K562 (cell line): ENCODE measurements at regions not wholly inside any gene's neighbourhood (a gene's known extent, or its start where the extent isn't known, plus 50 kb on each side); places are given as distances from the start of the nearest gene placed in this dataset.

Source experiments
- ATAC-seq: fragments of 200-7000 bp; cut with Tn5 transposase; 3 replicates; pipeline ENCODE4 v1.9.1; 2020; ENCODE audit warnings: moderate library complexity
- BruUV-seq: library from RNA; stranded (reverse); fragments of 400-500 nt; replicated peaks from 2 replicates; lab custom pipeline; 2021; lab: Mats Ljungman, UMichigan
- CTCF ChIA-PET: fragments of 300-600 bp; formaldehyde crosslinking; extraction: SDS; loops from one replicate; lab custom pipeline; 2021; ENCODE audit warnings: low intra/inter-chr PET ratio; lab: Yijun Ruan, JAX
- POLR2A ChIA-PET: fragments of 300-600, 350-650 bp; sonication (Branson Sonifier 250); formaldehyde crosslinking; extraction: SDS; loops from one replicate; lab custom pipeline; 2021; ENCODE audit warnings: antibody characterized with exemption, inconsistent platforms; lab: Yijun Ruan, JAX
- DNase-seq, 4 experiments: peaks; one replicate each; pipeline versions ENCODE4 v3.0.0 to v3.0.0-alpha.2; 2011 to 2018; ENCODE audit warnings: low spot score in 3 of 4, mixed read lengths in 3 of 4; ENCODE audit errors: extremely low read depth in 1 of 4
- FAIRE-seq: peaks from 2 replicates; lab custom pipeline; 2011; peaks lifted over from hg19 to GRCh38; lab: Jason Lieb, UNC
- H2AFZ ChIP-seq: 2 replicates; pipeline ENCODE4 v1.6.0; 2011; ENCODE audit warnings: low read depth, low read length, control low read depth, inconsistent platforms
- H3K27ac ChIP-seq: fragments of 200-600 bp; 3 replicates; pipeline ENCODE4 v1.8.0; 2011; ENCODE audit warnings: low read depth, mild to moderate bottlenecking, control low read depth, inconsistent platforms, low read length, moderate library complexity, mixed read lengths; ENCODE audit errors: extremely low read depth
- H3K27me3 ChIP-seq, 2 experiments: fragments of 300-600 bp in 1 of 2; 2 replicates in 1 of 2; 3 replicates in 1 of 2; pipeline versions ENCODE4 v1.6.0 to v1.8.0; 2011; ENCODE audit warnings: inconsistent platforms in 2 of 2, low read length in 2 of 2, mild to moderate bottlenecking in 1 of 2, mixed read lengths in 1 of 2, moderate library complexity in 1 of 2; ENCODE audit not compliant: control insufficient read depth in 2 of 2, insufficient read depth in 2 of 2
- H3K36me3 ChIP-seq: fragments of 300-600 bp; 3 replicates; pipeline ENCODE4 v1.8.0; 2011; ENCODE audit warnings: mild to moderate bottlenecking, low read length, inconsistent platforms; ENCODE audit not compliant: control insufficient read depth, insufficient read depth
- H3K4me1 ChIP-seq, 2 experiments: fragments of 200-600 bp in 1 of 2; replicated peaks in 1 of 2; 2 replicates in 1 of 2; 3 replicates in 1 of 2; pipeline versions ENCODE4 v1.5.1 to v1.8.0; 2011; ENCODE audit warnings: inconsistent platforms in 2 of 2, low read length in 2 of 2, mild to moderate bottlenecking in 1 of 2, mixed read lengths in 1 of 2, moderate library complexity in 1 of 2; ENCODE audit not compliant: control insufficient read depth in 2 of 2, insufficient read depth in 2 of 2
- H3K4me2 ChIP-seq: 2 replicates; pipeline ENCODE4 v1.6.1; 2011; ENCODE audit warnings: low read length, control low read depth, inconsistent platforms, mixed read lengths; ENCODE audit not compliant: insufficient read depth
- H3K4me3 ChIP-seq: fragments of 200-600 bp; sonication (generic), shearing (Covaris generic); 2 replicates; pipeline ENCODE4 v1.5.1; 2016; ENCODE audit warnings: control low read depth, inconsistent platforms
- H3K79me2 ChIP-seq: fragments of 200-600 bp; 3 replicates; pipeline ENCODE4 v1.8.0; 2011; ENCODE audit warnings: low read length, inconsistent platforms; ENCODE audit not compliant: control insufficient read depth, insufficient read depth
- H3K9ac ChIP-seq, 2 experiments: 2 replicates each; pipeline versions ENCODE4 v1.6.0 to v1.6.1; 2011; ENCODE audit warnings: low read depth in 2 of 2, low read length in 2 of 2, control low read depth in 1 of 2, inconsistent platforms in 1 of 2, mild to moderate bottlenecking in 1 of 2, mixed read lengths in 1 of 2; ENCODE audit not compliant: insufficient read depth in 1 of 2
- H3K9me1 ChIP-seq: one replicate; pipeline ENCODE4 v1.6.0; 2011; ENCODE audit warnings: inconsistent platforms, mild to moderate bottlenecking, low read length, moderate library complexity; ENCODE audit not compliant: control insufficient read depth, insufficient read depth
- H3K9me3 ChIP-seq: replicated peaks from 2 replicates; pipeline ENCODE4 v1.5.1; 2011; ENCODE audit warnings: low read depth, low read length, inconsistent platforms; ENCODE audit not compliant: control insufficient read depth, insufficient read depth
- H4K20me1 ChIP-seq: replicated peaks from 2 replicates; pipeline ENCODE4 v1.6.1; 2011; ENCODE audit warnings: low read length, inconsistent platforms, mixed read lengths; ENCODE audit not compliant: control insufficient read depth, insufficient read depth
- ATF1 ChIP-seq, 2 experiments: fragments of 450-650 bp in 1 of 2; IDR thresholded peaks; 2 replicates each; pipeline ENCODE4 v1.6.1; 2016; ENCODE audit warnings: missing compliant biosample characterization in 1 of 2, missing genetic modification characterization in 1 of 2
- ELF1 ChIP-seq: fragments of 200-800 bp; sonication (Bioruptor generic); IDR thresholded peaks from 2 replicates; pipeline ENCODE4 v1.6.1; 2016; ENCODE audit warnings: missing genetic modification characterization, missing compliant biosample characterization
- FOXA3 ChIP-seq, 2 experiments: fragments of 450-650 bp in 1 of 2; sonication (generic) in 1 of 2; formaldehyde crosslinking; IDR thresholded peaks in 1 of 2; conservative IDR thresholded peaks in 1 of 2; 2 replicates each; pipeline versions ENCODE4 v1.4.0 to v1.8.0; 2020 to 2022; ENCODE audit warnings: mild to moderate bottlenecking in 2 of 2, missing genetic modification reagents in 1 of 2
- GATAD2A ChIP-seq: fragments of 450-650 bp; IDR thresholded peaks from 2 replicates; pipeline ENCODE4 v1.6.1; 2017
- KDM2B ChIP-seq: fragments of 250-450 bp; sonication (Bioruptor Pico); IDR thresholded peaks from 2 replicates; pipeline ENCODE4 v1.8.0; 2021; ENCODE audit warnings: mild to moderate bottlenecking, moderate library complexity
- MECOM ChIP-seq: fragments of 250-450 bp; sonication (Bioruptor Pico); IDR thresholded peaks from 2 replicates; pipeline ENCODE4 v1.8.0; 2022; ENCODE audit warnings: inconsistent platforms
- NFYB ChIP-seq: IDR thresholded peaks from 2 replicates; pipeline ENCODE4 v1.6.1; 2011; ENCODE audit warnings: mild to moderate bottlenecking, moderate library complexity; ENCODE audit not compliant: insufficient read length; ENCODE audit errors: extremely low read depth
- NR2F6 ChIP-seq: fragments of 450-650 bp; formaldehyde crosslinking; IDR thresholded peaks from 2 replicates; pipeline ENCODE4 v1.4.0; 2020; ENCODE audit warnings: mild to moderate bottlenecking
- NR3C1 ChIP-seq: sonication (generic); formaldehyde crosslinking; IDR thresholded peaks from 2 replicates; pipeline ENCODE4 v1.8.1; 2022; ENCODE audit warnings: missing genetic modification reagents
- PYGO2 ChIP-seq: fragments of 450-650 bp; IDR thresholded peaks from 2 replicates; pipeline ENCODE4 v1.6.1; 2016; ENCODE audit warnings: mild to moderate bottlenecking, missing genetic modification characterization, moderate library complexity, missing compliant biosample characterization
- RAD51 ChIP-seq: fragments of 450-650 bp; IDR thresholded peaks from 2 replicates; pipeline ENCODE4 v1.7.1; 2016; ENCODE audit warnings: low read depth, mild to moderate bottlenecking, borderline replicate concordance
- RFX5 ChIP-seq: IDR thresholded peaks from 2 replicates; pipeline ENCODE4 v1.6.1; 2011; ENCODE audit warnings: low read depth, mild to moderate bottlenecking, improper control_type of control experiment, low read length
- ZBTB8A ChIP-seq: fragments of 450-650 bp; IDR thresholded peaks from 2 replicates; pipeline ENCODE4 v1.6.1; 2018; ENCODE audit warnings: mild to moderate bottlenecking, moderate library complexity; ENCODE audit not compliant: partially characterized antibody
- ZNF324 ChIP-seq: fragments of 250-450 bp; sonication (Bioruptor Pico); IDR thresholded peaks from 2 replicates; pipeline ENCODE4 v1.4.0; 2020; ENCODE audit warnings: mild to moderate bottlenecking
- ZNF561 ChIP-seq: fragments of 450-650 bp; formaldehyde crosslinking; conservative IDR thresholded peaks from 2 replicates; pipeline ENCODE4 v1.4.0; 2020; ENCODE audit warnings: mild to moderate bottlenecking, moderate library complexity
- ZSCAN29 ChIP-seq: fragments of 450-650 bp; IDR thresholded peaks from 2 replicates; pipeline ENCODE4 v1.6.1; 2017
- WGBS: fragments of 100-300 bp; shearing (Covaris generic); methylation state at CpG from one replicate; pipeline ENCODE4 v1.1.6; 2016; ENCODE audit warnings: low coverage, mixed read lengths; ENCODE audit not compliant: insufficient coverage; ENCODE audit errors: missing lambda C conversion rate; 5-methylcytosine and 5-hydroxymethylcytosine counted together
- in situ Hi-C: fragments of 300-500 bp; cut with MboI; formaldehyde crosslinking; loops from 4 replicates; pipeline ENCODE4 v1.15.0; 2018; ENCODE audit warnings: inconsistent platforms, mixed read lengths
- intact Hi-C: fragments of 100-400 bp; cut with micrococcal nuclease; formaldehyde crosslinking; loops from 2 replicates; pipeline ENCODE4 v1.14.2; 2022
- TF ChIP-seq, protein P1 (sequence below): IDR thresholded peaks from 3 replicates; pipeline ENCODE4 v1.6.1; 2011; ENCODE audit warnings: borderline replicate concordance, mild to moderate bottlenecking; ENCODE audit not compliant: insufficient read length, insufficient read depth
- TF ChIP-seq, protein P2 (sequence below): sonication (generic); formaldehyde crosslinking; IDR thresholded peaks from 2 replicates; pipeline ENCODE4 v1.8.1; 2022; ENCODE audit warnings: missing genetic modification reagents

DNA sequence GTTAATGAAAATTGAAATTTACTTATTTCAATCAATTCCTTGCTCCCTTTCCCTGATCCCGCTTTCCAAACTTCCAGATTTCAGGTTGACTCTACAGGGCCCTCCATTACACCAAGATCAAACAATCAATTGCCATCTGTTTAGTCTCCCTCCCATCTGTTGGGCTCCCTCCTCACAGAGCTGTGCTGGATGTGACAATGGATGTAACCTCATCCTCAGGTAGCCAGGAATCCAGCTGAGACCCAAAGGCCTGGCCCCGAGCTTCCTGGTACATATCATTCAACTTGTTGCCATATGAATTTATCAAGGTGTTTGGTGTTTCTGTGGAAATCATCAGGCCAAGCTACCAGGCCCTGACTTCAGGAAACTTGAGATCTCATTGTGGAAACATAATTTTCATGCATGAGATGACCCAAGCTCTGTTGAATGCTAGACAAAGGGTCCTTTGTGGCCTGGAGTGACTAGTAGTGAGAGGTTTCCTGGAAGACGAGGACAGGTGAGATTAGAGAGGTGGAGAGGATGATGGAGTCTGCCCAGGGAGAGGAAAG lies 148.6 kb upstream of the PDE1C start (continued):
- TF ChIP-seq NR2F6 (CRISPR knock-in tag) = no peak
- TF ChIP-seq NR3C1 (CRISPR knock-in tag) = no peak

DNA sequence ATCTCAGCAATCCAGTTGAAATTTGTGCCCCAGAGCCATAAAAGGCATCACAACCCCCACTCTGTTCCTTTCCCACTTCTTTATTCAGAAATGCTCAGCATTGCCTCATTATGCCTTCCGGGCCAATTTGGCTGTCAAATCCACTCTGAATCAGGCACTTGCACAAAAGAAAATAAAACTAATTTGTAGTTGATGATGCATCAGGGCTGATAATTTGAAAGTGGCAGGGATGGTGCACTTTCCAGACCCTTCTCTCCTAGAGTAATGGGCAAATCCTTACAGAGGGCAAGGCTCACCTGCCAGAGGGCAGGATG lies 147.9 kb upstream of the PDE1C start:
- no peak for TF ChIP-seq RAD51
- TF ChIP-seq FOXA3 (CRISPR knock-in tag; conservative IDR thresholded peaks at IDR 0.05 in 1 of 2, IDR thresholded peaks at IDR 0.05 in 1 of 2) = no peak
- no peak for TF ChIP-seq ELF1 (tag)
- TF ChIP-seq RFX5 = no peak
- TF ChIP-seq ZNF324 (CRISPR knock-in tag) = no peak
- TF ChIP-seq KDM2B (CRISPR knock-in tag) = no peak
- TF ChIP-seq MECOM = no peak
- TF ChIP-seq PYGO2 = no peak
- TF ChIP-seq, protein P1, sequence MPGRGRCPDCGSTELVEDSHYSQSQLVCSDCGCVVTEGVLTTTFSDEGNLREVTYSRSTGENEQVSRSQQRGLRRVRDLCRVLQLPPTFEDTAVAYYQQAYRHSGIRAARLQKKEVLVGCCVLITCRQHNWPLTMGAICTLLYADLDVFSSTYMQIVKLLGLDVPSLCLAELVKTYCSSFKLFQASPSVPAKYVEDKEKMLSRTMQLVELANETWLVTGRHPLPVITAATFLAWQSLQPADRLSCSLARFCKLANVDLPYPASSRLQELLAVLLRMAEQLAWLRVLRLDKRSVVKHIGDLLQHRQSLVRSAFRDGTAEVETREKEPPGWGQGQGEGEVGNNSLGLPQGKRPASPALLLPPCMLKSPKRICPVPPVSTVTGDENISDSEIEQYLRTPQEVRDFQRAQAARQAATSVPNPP = no peak
- TF ChIP-seq ZBTB8A = no peak
- no peak for TF ChIP-seq GATAD2A
- no peak for TF ChIP-seq NFYB
- no peak for TF ChIP-seq ZNF561 (CRISPR knock-in tag)
- no peak for TF ChIP-seq ZSCAN29
- TF ChIP-seq, protein P2, sequence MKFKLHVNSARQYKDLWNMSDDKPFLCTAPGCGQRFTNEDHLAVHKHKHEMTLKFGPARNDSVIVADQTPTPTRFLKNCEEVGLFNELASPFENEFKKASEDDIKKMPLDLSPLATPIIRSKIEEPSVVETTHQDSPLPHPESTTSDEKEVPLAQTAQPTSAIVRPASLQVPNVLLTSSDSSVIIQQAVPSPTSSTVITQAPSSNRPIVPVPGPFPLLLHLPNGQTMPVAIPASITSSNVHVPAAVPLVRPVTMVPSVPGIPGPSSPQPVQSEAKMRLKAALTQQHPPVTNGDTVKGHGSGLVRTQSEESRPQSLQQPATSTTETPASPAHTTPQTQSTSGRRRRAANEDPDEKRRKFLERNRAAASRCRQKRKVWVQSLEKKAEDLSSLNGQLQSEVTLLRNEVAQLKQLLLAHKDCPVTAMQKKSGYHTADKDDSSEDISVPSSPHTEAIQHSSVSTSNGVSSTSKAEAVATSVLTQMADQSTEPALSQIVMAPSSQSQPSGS (CRISPR knock-in tag) = no peak
- no peak for TF ChIP-seq ATF1 (CRISPR knock-in tag; IDR thresholded peaks at IDR 0.05)
- TF ChIP-seq ATF1 (tag; IDR thresholded peaks at IDR 0.05) = no peak
- no peaks in the 10 kb centered on the region for H3K79me2 ChIP-seq
- in situ Hi-C loops = loop anchor here (10.0 kb wide), 1 partner anchor 127 kb away; no protein-coding TSS in a partner anchor
- no peak overlapping the region for H3K4me3 ChIP-seq
- H3K9me3 ChIP-seq = no peaks in the 10 kb centered on the region
- WGBS = 0% methylated on average over 1 of the region's 1 CpG
- H2AFZ ChIP-seq = no peak overlapping the region
- ChIA-PET CTCF (no interaction called here), POLR2A (no interaction called here)
- intact Hi-C loops = no loop called here
- no peak overlapping the region for H3K4me2 ChIP-seq
- H3K9ac ChIP-seq = no peak overlapping the region
- ATAC-seq (no peak), DNase-seq (no peak), FAIRE-seq (no peak)
- no TSS peak for BruUV-seq
- peaks cover 0 to 5% of the 10 kb centered on the region in 2 experiments; a peak in 1 of 5 replicates for H3K27me3 ChIP-seq
- H3K27ac ChIP-seq = no peak overlapping the region
- no peaks in the 10 kb centered on the region for H3K9me1 ChIP-seq
- H3K36me3 ChIP-seq = no peaks in the 10 kb centered on the region
- H4K20me1 ChIP-seq = no peaks in the 10 kb centered on the region; the same call in 1 of the 2 replicates
- no peaks in the 10 kb centered on the region for H3K4me1 ChIP-seq
